ENCODE measurements at regions not wholly inside any gene's neighbourhood (a gene's known extent, or its start where the extent isn't known, plus 50 kb on each side); places are given as distances from the start of the nearest gene placed in this dataset.
"Not testable (repeated sequence)": the region's sequence is repeated elsewhere in the genome, so short reads cannot be mapped to it uniquely, and the experiment has no call there.

- not testable (repeated sequence) for DNase-seq (ENCODE audit: low spot score)
These were observed 182.8 kb upstream of the NECTIN3 start for GRCh38 chr3:110888625-110889375.

- DNase-seq (ENCODE audit: low spot score), result not testable (repeated sequence)
These were observed 182.3 kb upstream of the NECTIN3 start for GRCh38 chr3:110889376-110889699.

GRCh38 chr3:110894574-110894973, 177.0 kb upstream of the NECTIN3 start:
- DNase-seq (ENCODE audit: low spot score), result no peak

GRCh38 chr3:110895054-110895453, 176.6 kb upstream of the NECTIN3 start:
- DNase-seq (ENCODE audit: low spot score), result no peak

- no peak for DNase-seq (ENCODE audit: low spot score)
These were observed 174.6 kb upstream of the NECTIN3 start for GRCh38 chr3:110897046-110897445.

GRCh38 chr3:110900576-110900975, 171.0 kb upstream of the NECTIN3 start:
- no peak for DNase-seq (ENCODE audit: low spot score)

GRCh38 chr3:110901536-110901935, 170.1 kb upstream of the NECTIN3 start:
- no peak for DNase-seq (ENCODE audit: low spot score)

GRCh38 chr3:110902453-110903085, 169.0 kb upstream of the NECTIN3 start:
- no peak for DNase-seq (ENCODE audit: low spot score)

- DNase-seq (ENCODE audit: low spot score), result no peak
These were observed 167.7 kb upstream of the NECTIN3 start for GRCh38 chr3:110903771-110904519.

GRCh38 chr3:110904520-110904890, 167.1 kb upstream of the NECTIN3 start:
- no peak for DNase-seq (ENCODE audit: low spot score)

- no peak for DNase-seq (ENCODE audit: low spot score)
These were observed 166.5 kb upstream of the NECTIN3 start for GRCh38 chr3:110905121-110905520.

GRCh38 chr3:110909839-110910238, 161.8 kb upstream of the NECTIN3 start:
- DNase-seq (ENCODE audit: low spot score), result no peak

- DNase-seq (ENCODE audit: low spot score), result no peak
These were observed 161.2 kb upstream of the NECTIN3 start for GRCh38 chr3:110910346-110910955.

GRCh38 chr3:110918963-110919362, 152.7 kb upstream of the NECTIN3 start:
- no peak for DNase-seq (ENCODE audit: low spot score)

- DNase-seq (ENCODE audit: low spot score), result no peak
These were observed 145.8 kb upstream of the NECTIN3 start for GRCh38 chr3:110925798-110926197.

- DNase-seq (ENCODE audit: low spot score), result no peak
These were observed 143.5 kb upstream of the NECTIN3 start for GRCh38 chr3:110928016-110928662.

- no peak for DNase-seq (ENCODE audit: low spot score)
These were observed 141.8 kb upstream of the NECTIN3 start for GRCh38 chr3:110929816-110930215.

- DNase-seq (ENCODE audit: low spot score), result no peak
These were observed 139.0 kb upstream of the NECTIN3 start for GRCh38 chr3:110932567-110932966.

- no peak for DNase-seq (ENCODE audit: low spot score)
These were observed 137.7 kb upstream of the NECTIN3 start for GRCh38 chr3:110933821-110934426.

- DNase-seq (ENCODE audit: low spot score), result no peak
These were observed 133.0 kb upstream of the NECTIN3 start for GRCh38 chr3:110938629-110939028.

- DNase-seq (ENCODE audit: low spot score), result no peak
These were observed 131.6 kb upstream of the NECTIN3 start for GRCh38 chr3:110940055-110940454.

- no peak for DNase-seq (ENCODE audit: low spot score)
These were observed 126.8 kb upstream of the NECTIN3 start for GRCh38 chr3:110944782-110945181.
